Keratinocyte (primary cell): ENCODE measurements at regions not wholly inside any gene's neighbourhood (a gene's known extent, or its start where the extent isn't known, plus 50 kb on each side); places are given as distances from the start of the nearest gene placed in this dataset.

Experiments used
- DNase-seq: peaks from one replicate; pipeline ENCODE4 v3.0.0-alpha.2; 2011; ENCODE audit warnings: low read depth, missing footprints, low spot score
- FAIRE-seq: peaks from 2 replicates; lab custom pipeline; 2011; peaks lifted over from hg19 to GRCh38; lab: Jason Lieb, UNC
- H2AFZ ChIP-seq: 2 replicates; pipeline ENCODE4 v1.6.0; 2012; ENCODE audit warnings: low read length, control low read depth, inconsistent platforms; ENCODE audit not compliant: control insufficient read depth
- H3K27ac ChIP-seq: 2 replicates; pipeline ENCODE4 v1.5.1; 2011; ENCODE audit warnings: low read length; ENCODE audit not compliant: control insufficient read depth, insufficient read depth
- H3K27me3 ChIP-seq: 3 replicates; pipeline ENCODE4 v1.6.0; 2011; ENCODE audit warnings: low read length; ENCODE audit not compliant: control insufficient read depth, insufficient read depth; ENCODE audit errors: extremely low read depth
- H3K36me3 ChIP-seq, 2 experiments: 2 replicates in 1 of 2; 3 replicates in 1 of 2; pipeline ENCODE4 v1.5.1; 2011; ENCODE audit warnings: low read length in 2 of 2, mild to moderate bottlenecking in 1 of 2; ENCODE audit not compliant: control insufficient read depth in 2 of 2, insufficient read depth in 2 of 2; ENCODE audit errors: extremely low read depth in 1 of 2
- H3K4me1 ChIP-seq: 3 replicates; pipeline ENCODE4 v1.5.1; 2011; ENCODE audit warnings: low read length; ENCODE audit not compliant: control insufficient read depth, insufficient read depth; ENCODE audit errors: extremely low read depth
- H3K4me2 ChIP-seq: 3 replicates; pipeline ENCODE4 v1.6.0; 2011; ENCODE audit warnings: low read depth, low read length; ENCODE audit not compliant: control insufficient read depth, insufficient read depth; ENCODE audit errors: extremely low read depth
- H3K4me3 ChIP-seq, 3 experiments: fragments of 200-600 bp in 1 of 3; sonication (generic) in 1 of 3; 2 replicates in 2 of 3; 3 replicates in 1 of 3; pipeline ENCODE4 v1.5.1; 2011 to 2016; ENCODE audit warnings: low read length in 3 of 3, mild to moderate bottlenecking in 3 of 3, control low read depth in 2 of 3, inconsistent platforms in 1 of 3, low read depth in 1 of 3, mixed read lengths in 1 of 3, mixed run types in 1 of 3, moderate library complexity in 1 of 3; ENCODE audit not compliant: control insufficient read depth in 2 of 3, insufficient read depth in 2 of 3; ENCODE audit errors: extremely low read depth in 1 of 3
- H3K79me2 ChIP-seq: 2 replicates; pipeline ENCODE4 v1.6.0; 2012; ENCODE audit warnings: low read length; ENCODE audit not compliant: control insufficient read depth, insufficient read depth
- H3K9ac ChIP-seq: 3 replicates; pipeline ENCODE4 v1.6.0; 2011; ENCODE audit warnings: low read length; ENCODE audit not compliant: control insufficient read depth, insufficient read depth; ENCODE audit errors: extremely low read depth
- H3K9me1 ChIP-seq: 3 replicates; pipeline ENCODE4 v1.6.0; 2011; ENCODE audit warnings: low read length; ENCODE audit not compliant: control insufficient read depth, insufficient read depth; ENCODE audit errors: extremely low read depth
- H3K9me3 ChIP-seq: 2 replicates; pipeline ENCODE4 v1.5.1; 2012; ENCODE audit warnings: low read depth, low read length; ENCODE audit not compliant: control insufficient read depth
- H4K20me1 ChIP-seq: 3 replicates; pipeline ENCODE4 v1.6.0; 2011; ENCODE audit warnings: low read length; ENCODE audit not compliant: control insufficient read depth, insufficient read depth; ENCODE audit errors: extremely low read depth
- CTCF ChIP-seq, 3 experiments: IDR thresholded peaks in 1 of 3; conservative IDR thresholded peaks in 1 of 3; optimal IDR thresholded peaks in 1 of 3; 2 replicates in 2 of 3; 3 replicates in 1 of 3; pipeline versions ENCODE3 to v1.5.1; 2011; ENCODE audit warnings: low read length in 3 of 3, mild to moderate bottlenecking in 3 of 3, moderate library complexity in 2 of 3, control low read depth in 1 of 3, inconsistent platforms in 1 of 3; ENCODE audit not compliant: insufficient read depth in 2 of 3; ENCODE audit errors: extremely low read depth in 1 of 3
- EZH2 ChIP-seq: IDR thresholded peaks from one replicate; pipeline ENCODE4 v1.6.1; 2012; ENCODE audit warnings: inconsistent platforms, mild to moderate bottlenecking, low read length, moderate library complexity
- dilution Hi-C: fragments of 300-500 bp; cut with MboI; formaldehyde crosslinking; loops from one replicate; pipeline ENCODE4 v1.7.0; 2020; ENCODE audit warnings: low sequenced_read_pairs; ENCODE audit not compliant: extremely low pct_ligation_motif_present

DNA sequence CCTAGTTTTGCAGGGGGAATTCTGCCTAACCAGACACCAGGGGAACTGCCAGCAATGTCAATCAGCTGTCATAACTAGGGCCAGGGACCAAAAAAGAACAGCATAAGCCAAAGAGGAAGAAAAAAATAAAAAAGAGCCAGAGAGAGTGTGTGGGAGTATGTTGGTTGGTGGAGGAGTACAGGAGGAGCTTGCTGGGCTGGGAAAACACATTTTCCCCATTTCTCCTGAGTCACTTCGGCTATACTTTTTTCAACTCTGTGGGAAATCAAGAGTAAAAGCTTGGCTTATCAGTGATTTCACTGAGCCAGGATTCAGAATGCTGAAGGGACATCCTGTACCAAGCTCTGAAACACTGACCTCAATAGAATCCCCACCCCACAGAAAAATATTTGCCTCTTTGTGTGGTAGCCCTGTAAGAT, 144.7 kb upstream of the DPH6 start:
- Histone ChIP-seq H3K9me3 (no peaks in the 10 kb centered on the region), H2AFZ (no peak overlapping the region), H3K4me2 (no peak overlapping the region), H3K79me2 (no peaks in the 10 kb centered on the region), H3K4me3 (no peak overlapping the region), H3K27me3 (no peaks in the 10 kb centered on the region), H3K4me1 (peaks cover 8% of the 10 kb centered on the region), H4K20me1 (no peaks in the 10 kb centered on the region), H3K36me3 (no peaks in the 10 kb centered on the region), H3K9ac (no peak overlapping the region), H3K9me1 (no peaks in the 10 kb centered on the region), H3K27ac (no peak overlapping the region)
- dilution Hi-C loops: no loop called here
- no peak for FAIRE-seq
- DNase-seq: no peak
- TF ChIP-seq EZH2: no peak
- TF ChIP-seq CTCF (optimal IDR thresholded peaks at IDR 0.05 in 1 of 3, IDR thresholded peaks at IDR 0.05 in 1 of 3, conservative IDR thresholded peaks at IDR 0.05 in 1 of 3; ENCODE audit: extremely low read depth in 1 of 3, insufficient read depth in 2 of 3, low read length in 3 of 3): no peak

GRCh38 chr15:35691173-35691761, 145.3 kb upstream of the DPH6 start:
- Histone ChIP-seq H3K27ac (no peak overlapping the region), H3K4me1 (peaks cover 14% of the 10 kb centered on the region), H4K20me1 (no peaks in the 10 kb centered on the region), H3K4me3 (no peak overlapping the region), H3K9me3 (no peaks in the 10 kb centered on the region), H3K9ac (no peak overlapping the region), H2AFZ (no peak overlapping the region), H3K79me2 (no peaks in the 10 kb centered on the region), H3K4me2 (no peak overlapping the region), H3K36me3 (no peaks in the 10 kb centered on the region), H3K27me3 (no peaks in the 10 kb centered on the region), H3K9me1 (no peaks in the 10 kb centered on the region)
- DNase-seq (no peak), FAIRE-seq (peak; percentile 17)
- no peak for TF ChIP-seq CTCF (optimal IDR thresholded peaks at IDR 0.05 in 1 of 3, IDR thresholded peaks at IDR 0.05 in 1 of 3, conservative IDR thresholded peaks at IDR 0.05 in 1 of 3; ENCODE audit: extremely low read depth in 1 of 3, insufficient read depth in 2 of 3, low read length in 3 of 3)
- TF ChIP-seq EZH2: no peak
- dilution Hi-C loops: no loop called here
